HG03039 (cell line): ENCODE measurements at regions not wholly inside any gene's neighbourhood (a gene's known extent, or its start where the extent isn't known, plus 50 kb on each side); places are given as distances from the start of the nearest gene placed in this dataset.

Experiments
- ATAC-seq: cut with Tn5 transposase; IDR thresholded peaks from one replicate; pipeline ENCODE4 v1.9.1; 2021; ENCODE audit warnings: mild to moderate bottlenecking, moderate library complexity; ENCODE audit not compliant: unreplicated experiment

GRCh38 chr9:129349665-129349947, 171.5 kb upstream of the IER5L start:
- ATAC-seq = no peak

DNA sequence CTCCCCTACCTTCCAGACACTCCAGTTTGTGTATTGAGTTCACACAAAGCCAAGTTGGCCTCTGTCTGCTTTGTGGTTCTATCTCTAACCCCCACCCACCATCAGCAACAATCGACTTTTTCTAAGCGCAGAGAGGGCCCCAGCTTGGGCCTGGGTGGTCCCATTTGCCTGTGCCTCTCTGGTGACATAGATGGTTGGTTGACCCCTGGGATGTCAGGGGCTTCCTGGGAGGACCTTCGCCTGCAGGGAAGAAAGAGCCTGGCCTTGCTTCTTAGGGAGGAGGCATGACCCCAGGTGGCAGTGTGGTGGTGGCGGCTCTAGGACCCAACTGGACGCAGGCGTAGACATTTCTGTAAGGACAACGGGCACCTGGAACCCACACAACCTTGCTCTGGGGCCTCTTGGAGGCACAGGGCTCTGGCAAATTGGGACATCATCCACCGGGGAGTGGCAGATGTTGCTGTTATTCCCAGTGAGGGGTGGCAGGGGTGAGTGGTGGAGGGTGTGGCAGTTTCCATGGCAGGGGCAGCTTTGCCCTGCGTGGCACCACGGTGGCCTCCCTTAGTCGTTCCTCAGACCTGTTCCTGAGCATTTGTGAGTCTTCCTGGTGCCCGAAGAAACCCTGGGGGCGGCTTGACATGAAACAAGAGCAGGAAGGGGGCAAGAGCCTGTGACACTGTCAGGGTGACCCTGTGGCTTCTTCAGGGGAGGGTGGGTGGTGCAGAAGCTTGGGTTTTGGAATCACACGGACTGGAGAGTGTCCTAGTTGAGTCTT, 171.0 kb upstream of the IER5L start:
- ATAC-seq = no peak

- ATAC-seq = no peak
These were observed 169.5 kb upstream of the IER5L start for GRCh38 chr9:129347316-129348120.

GRCh38 chr9:129346046-129346445, 168.0 kb upstream of the IER5L start:
- ATAC-seq = no peak

GRCh38 chr9:129344641-129345495, 166.8 kb upstream of the IER5L start:
- ATAC-seq = no peak

DNA sequence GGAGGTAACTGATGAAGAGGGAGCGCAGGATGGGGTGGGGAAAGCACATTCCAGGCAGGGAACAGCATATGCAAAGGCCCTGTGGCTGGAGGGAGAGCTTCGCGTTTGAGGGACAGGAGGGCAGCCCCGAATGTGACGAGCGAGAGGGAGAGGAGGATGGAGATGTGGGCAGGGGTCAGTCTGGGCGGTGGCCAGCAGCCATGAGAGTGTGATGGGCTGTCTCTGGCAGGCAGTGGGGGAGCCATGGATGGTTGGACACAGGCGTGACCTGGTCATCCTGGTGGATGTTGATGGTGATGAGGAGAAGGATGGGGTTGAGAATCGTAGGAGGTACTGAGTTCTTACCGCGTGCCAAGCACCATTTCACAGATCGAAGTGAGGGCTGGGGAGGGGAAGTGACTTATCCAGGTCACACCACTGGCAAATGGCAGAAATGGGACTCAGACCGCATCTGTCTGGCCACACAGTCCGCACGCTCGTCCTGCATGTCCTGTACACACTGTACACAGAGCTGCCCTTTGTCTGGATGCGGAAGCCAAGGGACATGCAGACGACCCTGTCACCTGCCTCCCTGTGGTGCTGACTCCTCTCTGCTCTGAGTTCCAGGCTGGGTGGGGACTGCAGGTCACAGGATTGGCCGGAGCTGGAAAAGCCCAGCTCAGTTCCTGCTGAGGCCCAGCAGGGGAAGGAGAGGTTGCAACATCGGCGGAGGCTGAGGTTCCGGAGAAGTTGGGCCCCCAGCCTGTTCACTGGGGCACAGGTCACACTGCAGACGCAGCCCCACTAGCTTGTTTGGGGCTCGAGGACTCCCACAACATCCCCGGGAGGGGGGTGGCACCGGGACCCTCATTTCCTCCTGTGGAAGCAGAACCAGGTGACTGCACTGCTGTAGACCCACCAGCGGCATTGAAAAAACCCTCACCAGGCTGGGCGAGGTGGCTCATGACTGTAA, 165.6 kb upstream of the IER5L start:
- no peak for ATAC-seq

DNA sequence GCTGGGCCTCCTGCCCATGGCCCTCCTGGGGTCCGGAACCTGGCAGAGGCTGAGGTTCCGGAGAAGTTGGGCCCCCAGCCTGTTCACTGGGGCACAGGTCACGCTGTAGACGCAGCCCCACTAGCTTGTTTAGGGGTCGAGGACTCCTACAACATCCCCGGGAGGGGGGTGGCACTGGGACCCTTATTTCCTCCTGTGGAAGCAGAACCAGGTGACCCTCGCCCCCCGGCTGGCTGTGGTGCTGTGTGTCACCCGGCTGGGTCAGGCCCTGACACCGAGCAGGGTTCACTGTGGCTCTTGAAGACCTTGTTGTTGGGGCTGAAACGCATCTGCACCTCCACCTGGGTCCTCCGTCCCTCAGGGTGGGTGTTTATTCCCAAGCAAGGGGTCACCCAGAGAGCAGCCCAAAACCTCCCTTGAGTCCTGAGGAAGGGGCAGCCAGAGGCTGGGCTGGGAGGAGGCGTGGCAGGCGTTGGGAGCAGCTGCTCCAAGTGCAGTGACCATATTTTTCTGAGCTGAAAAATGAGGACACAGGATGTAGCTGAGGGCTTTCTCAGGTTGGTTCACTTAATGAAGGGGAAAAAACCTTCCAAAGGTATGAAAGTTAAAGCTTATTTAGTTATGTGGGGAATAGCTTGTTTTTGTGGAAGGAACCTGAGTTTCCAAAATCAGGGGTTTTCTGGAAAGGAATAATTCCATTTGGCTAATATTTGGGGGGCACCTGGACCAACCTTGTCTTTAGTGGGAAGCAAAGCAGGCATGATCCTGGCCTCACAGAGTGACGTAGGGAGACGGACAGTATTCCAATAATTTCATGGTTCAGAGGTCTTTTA, 164.7 kb upstream of the IER5L start:
- no peak for ATAC-seq

DNA sequence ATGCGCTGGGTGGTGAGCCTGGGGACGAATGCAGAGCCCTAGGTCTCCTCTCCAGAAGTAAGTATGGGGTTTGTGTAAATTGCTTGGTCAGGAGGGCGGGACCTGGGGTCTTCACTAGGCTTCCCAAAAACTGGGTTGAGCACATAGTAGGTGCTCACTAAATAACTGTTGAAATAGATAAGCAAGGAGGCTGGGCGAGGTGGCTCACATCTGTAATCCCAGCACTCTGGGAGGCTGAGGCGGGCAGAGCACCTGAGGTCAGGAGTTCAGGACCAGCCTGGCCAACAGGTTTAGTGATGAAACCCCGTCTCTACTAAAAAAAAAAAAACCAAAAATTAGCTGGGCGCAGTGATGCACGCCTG, 163.9 kb upstream of the IER5L start:
- ATAC-seq = no peak

- no peak for ATAC-seq
These were observed 163.3 kb upstream of the IER5L start for GRCh38 chr9:129341171-129341986.

- no peak for ATAC-seq
These were observed 162.5 kb upstream of the IER5L start for GRCh38 chr9:129340427-129341170.

DNA sequence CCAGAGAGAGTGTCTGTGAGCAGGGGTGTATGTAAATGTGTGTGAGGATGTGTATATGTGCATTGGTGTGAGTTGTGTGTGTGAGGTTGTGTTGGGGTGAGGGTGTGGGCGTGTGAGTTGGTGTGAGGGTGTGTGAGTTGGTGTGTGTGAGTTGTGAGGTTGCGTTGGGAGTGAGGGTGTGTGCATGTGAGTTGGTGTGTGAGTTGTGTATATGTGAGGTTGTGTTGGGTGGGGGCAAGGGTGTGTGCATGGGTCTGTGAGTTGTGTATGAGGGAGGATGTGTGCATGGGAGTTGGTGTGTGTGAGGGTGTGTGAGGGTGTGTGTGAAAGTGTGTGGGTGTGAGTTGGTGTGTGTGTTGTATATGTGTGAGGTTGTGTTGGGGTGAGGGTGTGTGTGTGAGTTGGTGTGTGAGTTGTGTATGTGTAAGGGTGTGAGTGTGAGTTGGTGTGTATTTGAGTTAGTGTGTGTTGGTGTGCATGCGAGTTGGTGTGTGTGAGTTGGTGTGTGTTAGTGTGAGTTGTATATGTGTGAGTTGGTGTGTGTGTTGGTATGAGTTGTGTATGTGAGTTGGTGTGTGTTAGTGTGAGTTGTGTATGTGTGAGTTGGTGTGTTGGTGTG, 161.6 kb upstream of the IER5L start:
- no peak for ATAC-seq

GRCh38 chr9:129338724-129339430, 160.8 kb upstream of the IER5L start:
- ATAC-seq = no peak

- ATAC-seq = no peak
These were observed 159.5 kb upstream of the IER5L start for GRCh38 chr9:129337336-129338140.

GRCh38 chr9:129336601-129337331, 158.7 kb upstream of the IER5L start:
- ATAC-seq = no peak

DNA sequence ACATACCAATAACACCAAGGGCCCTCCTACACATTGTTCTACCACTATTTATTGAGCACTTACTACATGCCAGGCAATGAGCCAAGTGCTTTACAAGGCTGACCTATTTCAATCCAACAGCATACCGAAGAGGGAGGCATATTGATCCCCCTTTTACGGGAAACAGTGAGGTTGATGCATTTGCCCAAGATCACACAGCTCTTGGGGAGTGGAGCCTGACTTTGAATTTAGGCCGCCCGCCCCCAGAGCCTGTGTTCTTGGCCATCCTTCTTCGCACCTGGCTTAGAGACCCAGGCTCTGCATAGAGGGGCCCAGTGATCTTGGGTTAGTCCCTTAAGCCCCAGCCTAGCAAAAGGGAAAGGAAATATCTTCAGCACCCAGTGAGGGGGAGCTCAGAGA, 158.1 kb upstream of the IER5L start:
- ATAC-seq = no peak
